Stimulated activated CD4-positive, alpha-beta T cell treated with anti-CD3 and anti-CD28 coated beads, Interleukin-15, amount 100 ng/mL, for 24 hours (primary cell): ENCODE measurements at regions not wholly inside any gene's neighbourhood (a gene's known extent, or its start where the extent isn't known, plus 50 kb on each side); places are given as distances from the start of the nearest gene placed in this dataset.
"Not testable (repeated sequence)": the region's sequence is repeated elsewhere in the genome, so short reads cannot be mapped to it uniquely, and the experiment has no call there.

Experiments
- DNase-seq: peaks from one replicate; pipeline ENCODE4 v3.0.0-alpha.2; 2020

GRCh38 chr17:51347851-51348584 is 87.7 kb downstream of the UTP18 start:
- DNase-seq = no peak

- no peak for DNase-seq
Measured at GRCh38 chr17:51351080-51351479, 90.7 kb downstream of the UTP18 start.

- no peak for DNase-seq
Measured at GRCh38 chr17:51351890-51352289, 91.5 kb downstream of the UTP18 start.

DNA sequence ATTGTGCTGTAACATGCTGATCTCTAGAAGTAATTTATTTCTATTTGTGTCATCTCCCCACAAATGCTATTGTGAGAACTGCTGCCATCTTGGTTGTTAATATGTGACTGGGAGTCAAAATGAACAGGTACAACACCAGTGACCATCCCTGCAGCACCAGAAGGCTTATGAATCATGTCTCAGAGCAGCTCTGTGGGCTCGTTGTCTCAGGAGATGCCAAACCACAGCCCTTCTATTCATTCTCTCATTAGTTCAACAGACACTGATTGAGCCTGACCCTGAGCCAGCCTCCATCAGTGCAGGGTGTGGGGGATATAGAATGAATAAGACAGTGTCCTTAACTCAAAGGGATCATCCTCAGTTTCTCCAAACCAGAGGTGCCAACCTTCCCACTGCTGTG is 92.5 kb downstream of the UTP18 start:
- DNase-seq = no peak

DNA sequence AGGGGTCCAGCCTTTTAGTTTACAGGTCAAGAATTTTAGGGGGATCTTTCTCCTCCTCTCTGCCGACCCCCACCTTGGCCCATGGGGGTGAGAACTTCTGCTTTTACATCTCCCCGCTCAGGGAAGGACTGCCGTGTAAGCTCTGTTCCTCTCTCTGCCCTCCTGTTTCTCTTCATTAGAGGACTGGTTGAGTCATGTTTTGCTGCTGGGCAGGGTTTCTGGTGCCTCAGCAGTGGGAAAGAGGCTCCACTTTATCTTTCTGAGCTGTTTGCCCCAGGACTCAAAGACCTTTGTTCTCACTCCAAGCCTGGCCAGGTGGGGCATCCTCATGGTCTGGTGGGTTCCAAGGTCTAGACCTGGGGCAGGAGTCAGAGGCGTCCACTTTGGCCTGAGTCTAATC is 93.0 kb downstream of the UTP18 start:
- no peak for DNase-seq

DNA sequence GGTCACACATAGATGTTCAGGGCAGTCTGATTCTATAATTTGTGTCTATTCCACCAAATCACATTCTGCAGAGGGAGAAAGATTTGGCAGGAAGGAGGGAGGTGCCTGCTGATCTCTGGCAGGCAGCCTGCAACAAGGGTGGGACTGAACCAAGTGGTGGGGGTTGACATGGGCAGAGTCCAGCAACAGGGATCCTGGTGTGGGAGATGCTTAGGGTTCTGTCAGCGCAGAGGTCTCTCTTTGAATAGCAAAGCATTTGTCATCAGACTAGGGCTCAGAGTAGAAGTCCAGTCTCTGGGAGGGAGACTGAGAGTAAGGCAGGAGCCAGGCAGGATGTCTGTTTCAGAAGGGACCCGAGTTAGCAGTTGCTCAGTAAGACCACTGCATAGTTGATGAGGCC is 94.6 kb downstream of the UTP18 start:
- no peak for DNase-seq

DNA sequence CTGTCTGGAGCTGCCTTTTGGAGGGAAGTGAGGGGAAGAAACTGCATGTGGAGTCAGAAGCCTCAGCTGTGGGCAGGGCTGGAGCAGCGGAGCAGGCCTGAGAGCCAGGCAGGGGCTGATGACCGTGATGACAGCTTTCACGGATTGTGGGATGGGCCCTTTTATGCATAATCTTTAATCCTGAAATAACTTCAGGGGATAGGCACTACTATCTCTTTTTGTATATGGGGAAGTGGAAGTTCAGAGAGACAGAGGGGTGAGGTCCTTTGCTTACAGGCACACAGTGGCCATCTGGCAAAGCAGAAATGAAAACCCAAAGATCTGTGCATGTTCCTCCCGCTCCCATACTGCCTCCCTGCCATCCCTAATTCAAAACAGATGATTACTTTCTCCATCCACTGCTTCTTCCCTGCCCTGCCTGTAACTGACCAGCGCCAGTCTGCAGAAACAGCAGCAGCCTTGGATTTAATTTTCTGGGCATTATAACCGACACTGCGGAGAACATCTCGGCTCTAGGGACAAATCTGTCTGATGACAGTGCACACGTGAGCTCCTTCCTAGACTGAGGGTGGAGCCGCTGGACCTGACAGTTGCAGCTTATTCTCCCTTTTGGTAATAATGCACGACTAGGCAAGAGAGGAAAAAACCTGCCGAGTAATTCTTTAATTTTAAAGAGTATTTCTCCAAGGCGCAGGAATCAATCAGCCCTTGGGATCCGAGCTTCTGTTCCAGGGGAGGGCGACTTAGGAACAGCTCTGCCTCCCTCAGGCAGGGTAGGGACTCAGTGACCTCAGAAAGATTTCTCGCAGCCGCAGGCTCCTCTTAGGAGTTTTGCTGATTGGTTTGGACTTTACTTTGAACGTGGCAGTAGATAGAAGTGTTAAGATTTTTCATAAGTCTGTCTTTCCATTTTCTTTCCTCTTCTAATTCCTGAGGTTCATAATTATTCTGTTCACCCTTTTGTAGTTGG is 95.4 kb downstream of the UTP18 start:
- no peak for DNase-seq

DNA sequence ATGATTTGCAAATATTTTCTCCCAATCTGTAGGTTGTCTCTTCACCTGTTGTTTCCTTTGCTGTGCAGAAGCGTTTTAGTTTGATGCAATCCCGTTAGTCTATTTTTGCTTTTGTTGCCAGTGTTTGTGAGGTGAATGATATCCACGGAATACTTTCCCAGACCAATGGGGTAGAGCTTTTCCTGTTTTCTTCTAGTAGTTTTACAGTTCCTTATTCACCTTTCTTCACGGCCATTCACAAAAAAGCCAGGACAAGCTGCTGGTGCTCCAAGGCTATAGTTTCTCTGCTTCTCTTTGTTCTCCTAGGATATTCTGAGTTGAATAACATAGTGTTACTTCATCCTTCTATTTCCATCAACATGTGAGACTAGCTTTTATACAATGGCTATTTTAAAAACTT is 98.7 kb downstream of the UTP18 start:
- DNase-seq = no peak

GRCh38 chr17:51362811-51363585 is 102.7 kb downstream of the UTP18 start:
- no peak for DNase-seq

- DNase-seq = peak; percentile 34
Measured at GRCh38 chr17:51365090-51365489, 104.7 kb downstream of the UTP18 start.

DNA sequence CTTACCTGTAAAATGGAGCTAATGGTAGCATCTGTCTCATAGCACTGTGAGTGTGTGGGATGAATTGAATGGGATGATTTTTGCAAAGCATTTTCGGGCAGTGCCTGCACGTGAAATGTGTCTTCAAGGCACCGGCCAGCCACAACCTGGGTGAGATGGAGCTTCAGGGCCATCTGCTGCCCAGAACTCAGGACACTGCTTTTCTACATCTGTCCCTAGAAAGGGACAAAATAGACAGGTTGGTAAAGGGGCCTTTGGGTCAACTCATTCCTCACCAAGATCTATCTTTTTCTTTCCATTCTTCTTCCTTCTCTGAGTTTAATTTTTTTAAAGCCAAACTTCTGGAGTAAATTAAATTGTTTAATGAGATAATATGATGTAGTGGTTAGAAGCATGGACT is 106.5 kb downstream of the UTP18 start:
- no peak for DNase-seq

DNA sequence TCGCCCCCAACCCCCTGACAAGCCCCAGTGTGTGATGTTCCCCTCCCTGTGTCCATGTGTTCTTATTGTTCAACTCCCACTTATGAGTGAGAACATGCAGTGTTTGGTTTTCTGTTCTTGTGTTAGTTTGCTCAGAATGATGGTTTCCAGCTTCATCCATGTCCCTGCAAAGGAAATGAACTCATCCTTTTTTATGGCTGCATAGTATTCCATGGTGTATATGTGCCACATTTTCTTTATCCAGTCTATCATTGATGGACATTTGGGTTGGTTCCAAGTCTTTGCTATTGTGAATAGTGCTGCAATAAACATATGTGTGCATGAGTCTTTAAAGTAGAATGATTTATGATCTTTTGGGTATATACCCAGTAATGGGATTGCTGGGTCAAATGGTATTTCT is 107.5 kb downstream of the UTP18 start:
- DNase-seq = not testable (repeated sequence)

- peak; percentile 57 for DNase-seq
Measured at GRCh38 chr17:51371732-51372151, 111.4 kb downstream of the UTP18 start.

- DNase-seq = peak; percentile 31
Measured at GRCh38 chr17:51372345-51373004, 112.1 kb downstream of the UTP18 start.

DNA sequence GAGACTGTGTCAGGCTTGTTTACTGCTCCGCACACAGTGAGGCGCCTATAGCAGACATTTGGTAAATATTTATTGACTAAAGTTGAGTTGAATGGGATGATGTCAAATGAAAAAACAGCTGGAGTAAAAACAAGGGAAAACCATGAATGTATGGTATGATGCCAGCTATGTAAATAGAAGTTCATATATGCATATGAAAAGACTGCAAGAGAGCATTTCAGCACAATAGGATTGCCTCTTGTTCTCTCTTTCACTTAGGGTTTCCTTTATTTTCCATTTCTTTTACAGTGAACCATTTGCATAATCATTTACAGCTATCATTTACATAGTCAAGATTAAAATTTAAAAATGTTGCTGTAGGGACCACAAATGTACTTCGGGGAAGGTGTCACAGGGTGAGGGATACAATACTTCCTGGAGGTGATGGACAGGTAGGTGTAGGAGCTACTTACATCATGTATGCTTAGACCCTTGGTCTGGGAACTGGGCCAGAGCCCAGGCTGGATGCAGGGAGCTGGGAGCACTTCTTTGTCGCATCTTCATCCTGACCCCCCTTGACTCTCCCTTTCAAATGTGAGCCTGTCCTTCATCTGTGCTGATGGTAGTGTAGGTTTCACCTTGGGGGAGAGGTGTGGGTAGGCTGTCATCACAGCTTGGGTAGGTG is 113.3 kb downstream of the UTP18 start:
- no peak for DNase-seq

GRCh38 chr17:51374209-51374608 is 113.9 kb downstream of the UTP18 start:
- DNase-seq = no peak

DNA sequence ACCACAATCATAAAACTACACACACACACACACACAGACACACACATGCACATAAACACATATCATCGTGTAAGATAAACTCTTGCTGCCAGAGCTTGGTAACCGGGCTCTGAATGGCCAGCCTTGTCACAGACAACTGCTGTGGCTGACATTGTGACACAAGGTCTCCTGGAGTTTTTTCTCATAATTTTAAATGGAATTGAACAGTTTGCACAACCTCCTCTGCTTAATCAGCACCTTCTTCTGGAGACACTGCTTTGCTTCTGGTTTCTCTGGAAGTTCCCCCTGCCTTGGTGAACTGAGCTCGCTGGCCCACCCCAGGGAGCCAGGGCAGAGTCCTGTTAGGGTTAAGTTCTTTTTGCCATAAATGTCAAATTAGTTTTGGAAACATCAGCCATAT is 115.4 kb downstream of the UTP18 start:
- no peak for DNase-seq

GRCh38 chr17:51376739-51377138 is 116.4 kb downstream of the UTP18 start:
- no peak for DNase-seq

DNA sequence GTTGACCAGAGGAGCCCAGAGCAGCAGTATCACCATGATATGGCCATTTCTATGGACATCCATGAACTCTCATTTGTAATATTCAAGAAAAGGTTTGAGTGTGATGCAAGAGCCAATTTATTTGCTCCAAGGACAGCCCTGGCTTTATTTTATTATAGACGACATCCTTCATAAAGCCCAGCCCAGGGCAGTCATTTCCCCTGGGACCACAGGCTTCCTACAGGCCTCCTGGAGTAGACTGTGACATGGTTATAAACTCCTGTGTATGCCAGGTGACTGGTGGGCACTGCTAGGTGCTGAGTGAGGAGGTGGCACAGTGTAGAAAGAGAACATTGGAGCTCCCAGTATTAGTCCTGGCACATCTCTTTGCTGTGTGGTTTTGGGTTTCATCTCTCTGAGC is 120.9 kb downstream of the UTP18 start:
- no peak for DNase-seq

DNA sequence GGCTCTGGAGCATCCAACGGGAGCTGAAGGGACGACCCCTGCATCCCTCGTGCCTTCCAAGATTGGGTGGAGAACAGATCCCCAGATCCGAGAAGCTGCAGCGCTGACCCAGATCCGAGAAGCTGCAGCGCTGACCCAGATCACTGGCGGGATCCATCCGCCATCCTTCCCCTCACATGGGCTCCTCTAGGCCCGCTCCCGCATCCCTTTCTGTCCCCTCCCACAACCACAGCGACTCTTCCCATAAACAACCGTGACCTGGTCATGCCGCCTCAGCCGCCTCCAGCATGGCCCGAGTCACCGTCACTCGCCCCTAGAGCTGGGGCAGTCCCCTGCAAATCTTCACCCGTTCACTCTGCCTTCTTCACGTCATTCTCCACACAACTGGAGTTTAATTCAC is 124.9 kb downstream of the UTP18 start:
- DNase-seq = no peak

GRCh38 chr17:51387582-51387981 is 127.2 kb downstream of the UTP18 start:
- no peak for DNase-seq

- no peak for DNase-seq
Measured at GRCh38 chr17:51387986-51388385, 127.6 kb downstream of the UTP18 start.
